DMS53 (cell line): ENCODE measurements at regions not wholly inside any gene's neighbourhood (a gene's known extent, or its start where the extent isn't known, plus 50 kb on each side); places are given as distances from the start of the nearest gene placed in this dataset.
"Not testable (repeated sequence)": the region's sequence is repeated elsewhere in the genome, so short reads cannot be mapped to it uniquely, and the experiment has no call there.

Experiments
- DNase-seq: peaks from one replicate; lab custom pipeline; 2025; lab: John Stamatoyannopoulos, UW

DNA sequence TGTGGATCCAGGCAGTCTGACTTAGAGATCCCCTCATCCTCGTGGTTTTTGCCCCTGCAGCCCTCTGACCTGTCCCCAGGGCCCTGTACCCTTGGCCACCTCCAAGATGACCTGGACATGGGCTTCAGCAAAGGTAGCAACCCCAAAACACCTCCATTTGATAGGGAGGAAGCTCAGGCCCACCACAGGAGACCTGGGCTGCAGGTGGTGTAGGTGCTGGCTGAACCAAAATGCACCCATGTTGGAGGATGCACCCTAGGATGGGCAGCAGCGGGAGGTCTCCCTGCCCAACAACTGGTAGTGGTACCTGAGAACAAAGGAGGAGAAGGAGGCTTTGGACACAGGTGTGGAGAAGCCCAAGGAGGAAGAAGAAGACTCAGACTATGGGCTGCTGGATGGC lies 188.7 kb downstream of the ZNF716 start:
- no peak for DNase-seq

DNA sequence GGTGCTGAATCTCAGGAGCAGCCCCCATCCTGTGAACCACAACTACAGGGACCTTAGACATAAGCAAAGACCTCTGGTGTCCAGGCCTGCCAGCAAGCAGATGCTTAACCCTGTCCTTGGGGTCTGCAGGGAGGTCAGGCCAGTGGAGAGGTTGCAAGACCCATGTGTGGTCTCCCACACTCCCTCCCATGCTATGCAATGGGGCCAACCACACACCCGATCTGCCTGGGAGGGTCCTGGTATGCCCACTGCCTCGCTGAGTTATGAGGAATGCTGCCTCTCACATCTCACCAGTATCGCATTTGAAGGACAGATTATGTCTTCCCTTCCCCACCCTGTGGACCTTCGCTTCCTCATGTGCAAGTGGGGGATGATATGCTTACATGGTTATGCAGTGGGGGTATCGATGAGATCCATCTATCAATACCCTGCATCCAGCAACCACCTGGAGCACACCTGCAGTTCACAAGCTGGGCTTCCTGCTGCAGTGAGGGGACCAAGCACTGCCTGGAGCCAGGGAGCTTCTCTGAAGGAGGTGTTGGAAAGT lies 191.6 kb downstream of the ZNF716 start:
- DNase-seq, result no peak

DNA sequence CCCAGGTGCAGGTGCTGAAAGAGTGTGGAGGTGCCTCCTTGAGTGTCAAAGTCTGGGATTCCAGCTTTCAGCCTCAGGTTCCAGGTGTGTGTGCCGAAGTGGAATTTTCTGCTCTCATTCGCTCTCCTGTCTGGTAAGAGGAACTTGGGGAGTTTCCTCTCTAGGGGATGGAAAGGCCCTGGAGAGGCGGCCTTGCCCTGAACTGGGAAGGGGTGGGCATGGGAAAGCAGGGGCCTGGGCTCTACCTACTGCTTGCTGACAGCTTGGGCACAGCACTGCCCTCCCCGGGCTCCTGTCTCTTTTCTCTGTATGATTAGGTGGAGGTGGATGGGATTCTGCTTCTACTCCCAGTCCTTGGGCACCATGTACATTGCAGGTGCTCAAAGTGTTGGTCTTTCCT lies 192.8 kb downstream of the ZNF716 start:
- DNase-seq, result no peak

DNA sequence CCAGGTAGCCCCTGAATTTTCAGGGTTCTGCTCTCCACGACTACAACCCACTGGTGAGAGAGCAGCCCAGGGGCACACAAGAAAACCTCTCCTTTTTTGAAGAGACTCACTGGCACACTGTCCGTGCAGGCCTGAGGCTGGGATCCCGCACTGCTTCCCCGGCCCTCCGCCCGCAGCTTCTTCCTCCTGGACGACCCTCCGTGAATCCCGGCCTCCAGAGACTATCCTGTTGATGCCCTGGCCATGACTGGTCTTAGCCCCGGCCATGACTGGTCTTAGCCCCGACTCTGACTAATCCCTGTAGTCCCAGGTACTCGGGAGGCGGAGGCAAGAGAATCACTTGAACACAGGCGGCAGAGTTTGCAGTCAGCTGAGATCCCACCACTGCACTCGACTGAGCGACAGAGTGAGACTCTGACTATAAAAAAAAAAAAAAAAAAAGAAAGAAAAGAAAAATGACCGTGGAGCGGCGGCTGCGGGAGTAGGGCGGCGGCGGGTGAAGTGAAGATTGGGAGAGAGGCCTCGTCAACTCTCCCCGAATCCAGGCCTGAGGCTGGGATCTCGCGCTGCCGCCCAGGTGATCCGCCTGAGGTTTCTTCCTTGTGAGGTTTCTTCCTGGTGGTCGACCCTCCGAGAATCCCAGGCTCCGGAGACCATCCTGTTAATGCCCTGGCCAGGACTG lies 196.4 kb downstream of the ZNF716 start:
- DNase-seq, result no peak

DNA sequence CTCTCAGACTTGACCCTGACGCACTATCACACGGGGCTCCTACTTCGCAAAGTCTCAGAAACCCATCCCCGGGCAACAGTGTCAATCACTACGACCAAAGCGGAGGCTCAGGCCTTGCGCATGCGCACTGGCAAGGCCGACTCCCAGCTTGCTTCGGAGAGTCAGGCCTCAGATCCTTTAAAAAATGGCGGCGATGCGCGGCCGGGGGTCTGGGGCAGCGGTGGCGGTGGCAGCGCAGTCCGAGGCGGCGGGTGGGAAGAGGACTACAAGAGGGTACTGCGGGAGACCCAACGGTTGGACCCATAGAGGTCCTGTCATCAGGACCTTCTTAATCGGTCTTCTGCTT lies 196.9 kb downstream of the ZNF716 start:
- DNase-seq, result peak; percentile 12

DNA sequence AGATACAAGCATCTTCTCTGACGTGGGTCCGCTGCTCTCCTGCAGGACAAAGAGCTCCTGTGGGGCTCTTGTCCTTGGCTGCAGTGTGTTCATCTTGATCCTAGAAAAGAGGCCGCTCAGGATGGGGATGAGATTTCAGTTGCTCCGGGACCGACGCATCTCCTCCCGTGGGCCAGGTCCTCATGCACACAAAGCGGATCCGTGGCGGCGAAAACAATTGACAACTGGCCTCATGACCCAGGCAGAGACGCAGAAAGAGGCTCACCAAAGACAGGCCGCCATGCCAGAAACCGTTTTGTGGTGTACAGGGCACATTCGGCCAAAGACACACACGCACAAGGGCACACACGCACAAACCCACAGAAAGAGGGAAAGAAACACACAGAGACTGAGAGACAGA lies 200.4 kb downstream of the ZNF716 start:
- DNase-seq, result not testable (repeated sequence)

DNA sequence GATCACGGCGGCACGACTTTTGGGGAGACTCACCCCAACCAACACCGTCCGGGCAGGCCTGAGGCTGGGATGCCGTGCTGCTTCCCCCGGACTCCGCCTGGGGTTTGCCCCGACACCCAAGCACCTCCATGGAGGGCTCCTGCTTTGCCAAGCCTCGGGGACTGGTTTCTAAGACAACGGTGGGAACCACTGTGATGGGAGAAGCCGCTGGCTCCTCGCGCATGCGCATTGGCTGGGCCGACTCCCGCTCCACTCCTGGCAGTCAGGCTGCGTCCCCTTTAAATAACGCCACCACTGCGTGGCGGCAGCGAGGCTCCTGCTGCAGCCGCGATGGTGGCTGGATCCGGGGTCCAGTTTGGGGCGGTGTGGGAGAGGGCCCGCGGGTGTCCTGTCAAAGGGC lies 201.0 kb downstream of the ZNF716 start:
- DNase-seq, result no peak

DNA sequence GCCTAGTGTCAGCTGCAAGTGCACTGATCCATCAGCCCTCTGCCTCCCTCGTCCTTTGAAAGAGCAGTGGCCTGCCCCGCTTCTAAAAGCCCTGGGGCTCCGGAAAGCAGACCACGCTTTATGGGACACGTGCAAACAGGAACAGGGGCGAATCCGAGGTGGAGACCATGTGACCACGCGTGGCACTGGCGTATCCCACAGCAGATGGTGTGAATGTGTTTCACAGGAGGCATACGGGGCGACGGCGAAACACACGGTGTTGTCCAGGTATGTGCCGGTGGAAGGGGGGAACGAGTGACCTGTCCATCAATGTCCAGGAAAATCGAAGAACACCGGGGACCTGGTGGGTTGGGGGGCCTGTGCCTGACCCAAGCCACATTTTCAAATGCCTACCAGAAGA lies 201.6 kb downstream of the ZNF716 start:
- DNase-seq, result not testable (repeated sequence)

DNA sequence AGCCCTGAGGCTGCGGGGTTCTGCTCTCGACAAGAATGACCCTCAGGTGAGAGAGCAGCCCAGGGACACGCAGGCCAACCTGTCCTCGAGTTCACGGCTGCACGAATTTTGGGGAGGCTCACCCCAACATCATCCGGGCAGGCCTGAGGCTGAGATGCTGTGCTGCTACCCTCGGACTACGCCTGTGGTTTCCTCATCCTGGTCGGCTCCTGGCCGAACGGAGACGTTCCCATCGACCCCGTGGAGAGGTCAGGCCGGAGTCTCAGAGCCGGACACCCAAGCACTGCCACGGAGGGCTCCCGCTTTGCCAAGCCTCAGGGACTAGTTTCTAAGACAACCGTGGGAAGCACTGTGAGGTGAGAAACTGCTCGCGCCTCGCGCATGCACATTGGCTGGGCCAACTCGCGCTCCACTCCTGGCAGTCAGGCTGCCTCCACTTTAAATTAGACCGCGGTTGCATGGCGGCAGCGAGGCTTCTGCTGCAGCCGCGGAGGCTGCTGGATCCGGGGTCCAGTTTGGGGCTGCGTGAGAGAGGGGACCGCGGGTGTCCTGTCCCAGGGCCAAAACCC lies 203.4 kb downstream of the ZNF716 start:
- no peak for DNase-seq

DNA sequence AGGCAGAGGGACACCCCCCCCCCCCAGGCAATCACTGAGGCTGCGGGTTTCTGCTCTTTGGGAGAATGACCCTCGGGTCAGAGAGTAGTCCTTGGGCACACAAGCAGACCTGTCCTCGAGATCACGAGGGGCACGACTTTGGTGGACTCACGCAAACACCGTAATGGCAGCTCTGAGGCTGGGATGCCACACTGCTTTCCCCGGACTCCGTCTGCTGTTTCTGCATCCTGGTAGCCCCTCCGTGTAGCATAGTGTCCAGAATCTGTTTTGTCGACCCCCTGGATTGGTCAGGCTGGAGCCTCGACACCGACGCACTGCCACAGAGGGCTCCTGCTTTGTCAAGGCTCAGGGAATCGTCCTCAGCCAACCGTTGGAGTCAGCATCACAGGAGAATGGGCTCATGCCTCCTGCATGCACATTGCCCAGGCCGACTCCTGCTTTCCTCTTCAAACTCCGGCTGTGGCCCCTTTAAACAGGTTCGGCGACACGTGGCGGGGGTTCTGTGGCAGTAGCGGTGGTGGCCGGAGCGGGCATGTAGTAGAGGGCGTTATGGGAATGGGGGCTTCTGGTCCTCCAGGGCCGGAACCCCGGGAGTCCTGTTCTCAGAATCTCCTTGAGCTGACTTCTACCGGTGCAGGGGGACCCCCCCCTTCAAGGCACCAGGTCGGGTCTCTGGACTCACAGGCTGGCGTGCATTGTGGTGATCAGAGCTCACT lies 205.3 kb downstream of the ZNF716 start:
- not testable (repeated sequence) for DNase-seq

DNA sequence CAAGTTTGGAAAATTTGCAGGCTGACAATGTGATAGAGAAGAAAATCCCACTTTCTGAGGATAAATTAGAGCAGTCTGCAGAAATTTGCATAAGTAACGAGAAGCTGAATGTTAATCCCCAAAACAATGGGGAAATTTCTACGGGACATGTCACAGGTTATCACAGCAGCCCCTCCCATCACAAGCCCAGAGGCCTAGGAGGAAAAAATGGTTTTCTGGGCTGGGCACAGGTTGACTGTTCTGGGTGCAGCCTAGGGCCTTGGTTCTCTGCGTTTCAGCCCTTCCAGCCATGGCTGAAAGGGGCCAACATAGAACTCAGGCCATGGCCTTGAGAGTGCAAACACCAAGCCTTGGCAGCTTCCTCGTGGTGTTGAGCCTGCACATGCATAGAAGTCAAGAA lies 209.2 kb downstream of the ZNF716 start:
- not testable (repeated sequence) for DNase-seq

DNA sequence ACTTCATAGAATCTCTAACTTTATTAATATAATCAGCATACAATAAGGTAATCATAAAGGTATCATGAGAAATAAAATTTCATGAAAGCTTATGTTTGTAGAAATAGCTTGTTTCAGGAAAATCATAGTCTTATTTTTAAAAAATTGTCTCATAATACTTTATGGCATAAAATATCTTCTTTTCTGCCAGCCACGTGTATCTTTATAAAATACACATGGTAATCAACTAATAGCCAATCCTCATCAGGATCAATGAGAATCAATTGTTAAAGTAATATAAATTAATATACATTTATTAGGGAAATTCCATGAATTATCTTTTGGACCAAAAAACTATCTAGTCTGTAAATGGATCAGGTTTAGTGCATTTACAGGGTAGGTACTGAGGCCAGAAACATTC lies 227.0 kb downstream of the ZNF716 start:
- not testable (repeated sequence) for DNase-seq

DNA sequence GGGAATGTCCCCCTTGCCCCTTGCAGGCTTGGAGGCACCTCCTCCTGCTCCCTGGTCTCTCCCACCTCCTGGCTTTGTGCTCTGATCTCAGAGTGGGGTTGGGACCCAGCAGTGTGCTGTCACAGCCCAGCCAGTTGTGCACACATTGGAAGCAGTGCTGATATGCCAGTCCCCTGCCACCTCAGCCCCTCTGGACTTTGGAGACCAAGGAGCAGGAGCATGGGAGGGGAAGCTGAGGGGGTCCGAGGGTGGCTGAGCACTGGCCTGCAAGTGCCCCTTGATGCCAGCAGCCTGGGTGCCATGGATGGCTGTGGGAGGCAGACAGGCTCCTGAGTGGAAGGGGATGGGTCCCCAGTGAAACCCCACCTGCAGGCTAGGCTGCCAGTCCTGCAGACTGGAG lies 235.4 kb downstream of the ZNF716 start:
- no peak for DNase-seq
